ENCODE measurements at regions not wholly inside any gene's neighbourhood (a gene's known extent, or its start where the extent isn't known, plus 50 kb on each side); places are given as distances from the start of the nearest gene placed in this dataset.

DNA sequence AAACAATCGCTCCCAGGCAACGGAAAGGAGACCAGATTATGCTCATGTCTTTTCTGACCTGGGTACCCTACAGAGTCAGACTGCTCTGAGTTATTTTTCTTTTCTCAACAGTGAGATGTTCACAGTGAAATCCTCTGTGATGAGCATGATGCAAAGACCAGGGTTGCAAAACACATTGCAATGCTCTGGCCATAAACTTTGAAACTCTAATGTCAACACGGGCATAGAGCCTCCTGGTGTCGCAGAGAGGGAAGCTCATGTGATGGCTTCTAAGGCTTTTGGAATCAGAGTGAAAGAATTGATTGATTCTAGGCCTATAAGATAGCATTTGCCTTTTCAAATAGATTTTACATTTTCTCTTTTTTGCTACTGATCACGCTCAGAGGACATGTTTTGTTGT lies 193.4 kb downstream of the RASSF9 start:
- Mint-ChIP-seq H3K27me3 (no peaks in the 10 kb centered on the region), H3K4me3 (no peak overlapping the region), H3K9me3 (ENCODE audit: low read depth) (no peaks in the 10 kb centered on the region), H3K36me3 (no peaks in the 10 kb centered on the region), H3K4me1 (ENCODE audit: low read depth) (no peaks in the 10 kb centered on the region), H3K27ac (no peak overlapping the region)

DNA sequence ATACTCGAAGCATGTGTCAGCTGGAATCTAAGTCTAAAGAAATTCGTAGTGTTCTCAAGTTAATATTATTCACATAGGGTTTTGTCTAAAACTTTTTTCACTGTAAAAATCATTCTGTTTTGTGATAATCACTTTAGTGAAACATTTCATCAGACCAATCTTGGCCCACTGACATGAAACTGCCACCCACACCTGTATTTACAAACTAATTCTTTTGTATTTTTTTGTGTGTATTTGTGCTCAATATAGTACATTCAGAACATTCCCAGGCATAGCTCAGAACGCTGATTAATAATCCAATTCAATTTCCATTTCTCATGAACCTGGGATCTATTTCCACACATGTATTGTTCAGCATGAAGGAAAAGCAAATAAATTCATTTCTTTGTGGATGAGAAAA lies 191.7 kb downstream of the RASSF9 start:
- Mint-ChIP-seq H3K36me3 (no peaks in the 10 kb centered on the region), H3K27me3 (no peaks in the 10 kb centered on the region), H3K27ac (no peak overlapping the region), H3K4me3 (no peak overlapping the region), H3K9me3 (ENCODE audit: low read depth) (peaks cover 10% of the 10 kb centered on the region), H3K4me1 (ENCODE audit: low read depth) (no peaks in the 10 kb centered on the region)

DNA sequence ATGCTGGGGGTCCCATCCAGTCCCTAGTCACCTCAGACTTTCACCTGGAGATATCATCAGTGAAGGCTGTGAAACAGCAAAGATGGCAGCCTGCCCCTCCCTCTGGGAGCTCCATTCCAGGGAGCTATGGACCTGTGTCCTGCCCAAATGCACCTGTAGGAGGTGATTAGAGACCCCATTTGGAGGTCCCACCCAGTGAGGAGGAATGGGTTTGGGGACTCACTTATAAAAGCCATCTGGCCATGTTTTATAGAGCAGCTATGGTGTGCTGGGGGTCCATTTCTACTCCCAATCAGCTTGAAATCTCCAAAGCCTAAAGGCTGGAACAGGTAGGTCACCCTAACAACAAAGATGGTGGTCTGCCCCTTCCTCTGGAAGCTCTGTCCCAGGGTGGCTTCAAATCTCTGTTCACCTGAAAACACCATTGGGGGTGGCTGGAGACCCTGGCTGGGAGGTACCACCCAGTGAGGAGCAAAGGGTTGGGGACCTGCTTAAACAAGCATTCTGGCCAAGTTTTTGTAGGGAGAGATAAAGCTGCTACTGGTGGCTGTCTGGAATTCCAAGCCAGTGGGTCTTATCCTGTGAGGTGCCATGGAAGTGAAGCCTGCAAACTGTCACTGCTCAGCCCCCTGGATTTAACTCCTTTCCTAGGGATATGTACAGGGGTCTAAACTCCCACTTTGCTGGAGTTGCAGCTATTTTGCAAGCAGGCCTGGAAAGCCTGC lies 182.3 kb downstream of the RASSF9 start:
- Mint-ChIP-seq H3K36me3 (peaks cover 4% of the 10 kb centered on the region), H3K27me3 (no peaks in the 10 kb centered on the region), H3K4me3 (no peak overlapping the region), H3K27ac (no peak overlapping the region), H3K9me3 (ENCODE audit: low read depth) (peaks cover 36% of the 10 kb centered on the region), H3K4me1 (ENCODE audit: low read depth) (no peaks in the 10 kb centered on the region)

DNA sequence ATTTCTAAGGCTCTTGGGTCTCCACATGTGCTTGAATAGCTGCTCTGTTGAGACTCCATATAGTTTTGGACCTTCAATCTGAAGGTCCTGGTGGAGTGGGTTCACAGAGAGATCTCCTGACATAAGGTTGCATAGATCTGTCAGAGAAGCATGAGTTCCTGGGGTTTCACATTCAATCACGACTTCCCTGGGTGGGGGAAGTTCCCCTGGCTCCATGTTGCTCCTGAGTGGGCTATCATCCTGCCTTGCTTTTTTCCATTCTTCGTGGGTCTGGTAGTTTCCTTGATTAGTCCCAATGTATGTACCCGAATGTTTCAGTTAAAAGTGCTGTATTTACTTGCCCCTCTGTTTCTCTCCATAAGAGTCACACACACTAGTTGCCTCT lies 181.8 kb downstream of the RASSF9 start:
- Mint-ChIP-seq H3K9me3 (ENCODE audit: low read depth) (peaks cover 30% of the 10 kb centered on the region), H3K36me3 (peaks cover 4% of the 10 kb centered on the region), H3K4me1 (ENCODE audit: low read depth) (no peaks in the 10 kb centered on the region), H3K27ac (no peak overlapping the region), H3K27me3 (no peaks in the 10 kb centered on the region), H3K4me3 (no peak overlapping the region)

DNA sequence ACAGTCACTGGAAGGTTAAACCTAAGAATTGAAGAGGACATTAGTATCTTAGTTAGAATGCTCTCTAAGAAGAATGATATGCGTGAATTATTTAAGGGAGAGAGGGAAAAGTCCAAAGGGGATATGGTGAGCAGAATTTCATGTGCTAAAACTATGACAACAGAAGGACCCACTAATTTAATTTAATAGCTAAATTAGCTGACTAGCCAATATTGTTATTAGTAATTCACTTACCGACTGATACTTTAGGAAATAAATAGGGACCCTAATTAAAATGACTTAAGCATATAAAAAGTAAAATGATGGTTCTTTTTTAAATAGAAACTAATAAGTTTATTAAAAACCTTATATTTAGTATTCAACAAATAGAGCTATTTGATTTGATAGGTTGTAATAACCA lies 179.6 kb downstream of the RASSF9 start:
- H3K9me3 Mint-ChIP-seq (ENCODE audit: low read depth), result peaks cover 22% of the 10 kb centered on the region
- H3K4me1 Mint-ChIP-seq (ENCODE audit: low read depth), result no peaks in the 10 kb centered on the region

DNA sequence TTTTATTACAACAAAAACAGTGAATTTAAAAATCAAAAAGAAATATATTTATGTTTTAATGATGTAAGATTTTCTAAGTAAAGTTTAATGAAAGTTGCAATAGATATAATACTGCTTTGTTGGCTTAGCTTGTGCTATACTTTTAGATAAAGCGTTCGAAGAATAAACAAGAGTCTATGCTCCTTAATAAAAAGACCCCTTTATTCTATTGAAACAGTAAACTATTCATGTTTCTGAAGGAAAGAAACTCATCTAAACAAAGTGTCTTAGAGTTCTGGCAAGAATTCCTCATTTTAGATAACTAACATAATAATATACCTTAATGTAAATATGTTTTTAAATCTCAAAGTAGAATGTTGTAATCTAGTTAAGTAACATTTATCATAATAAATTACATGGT lies 179.0 kb downstream of the RASSF9 start:
- Mint-ChIP-seq H3K27ac (no peak overlapping the region), H3K9me3 (ENCODE audit: low read depth) (peaks cover 16% of the 10 kb centered on the region), H3K4me1 (ENCODE audit: low read depth) (no peaks in the 10 kb centered on the region), H3K4me3 (no peak overlapping the region), H3K36me3 (peaks cover 4% of the 10 kb centered on the region), H3K27me3 (no peaks in the 10 kb centered on the region)

More for the DNA sequence above, 179.6 kb downstream of the RASSF9 start:
- Mint-ChIP-seq H3K36me3 (peaks cover 4% of the 10 kb centered on the region), H3K27ac (no peak overlapping the region), H3K27me3 (no peaks in the 10 kb centered on the region), H3K4me3 (no peak overlapping the region)

DNA sequence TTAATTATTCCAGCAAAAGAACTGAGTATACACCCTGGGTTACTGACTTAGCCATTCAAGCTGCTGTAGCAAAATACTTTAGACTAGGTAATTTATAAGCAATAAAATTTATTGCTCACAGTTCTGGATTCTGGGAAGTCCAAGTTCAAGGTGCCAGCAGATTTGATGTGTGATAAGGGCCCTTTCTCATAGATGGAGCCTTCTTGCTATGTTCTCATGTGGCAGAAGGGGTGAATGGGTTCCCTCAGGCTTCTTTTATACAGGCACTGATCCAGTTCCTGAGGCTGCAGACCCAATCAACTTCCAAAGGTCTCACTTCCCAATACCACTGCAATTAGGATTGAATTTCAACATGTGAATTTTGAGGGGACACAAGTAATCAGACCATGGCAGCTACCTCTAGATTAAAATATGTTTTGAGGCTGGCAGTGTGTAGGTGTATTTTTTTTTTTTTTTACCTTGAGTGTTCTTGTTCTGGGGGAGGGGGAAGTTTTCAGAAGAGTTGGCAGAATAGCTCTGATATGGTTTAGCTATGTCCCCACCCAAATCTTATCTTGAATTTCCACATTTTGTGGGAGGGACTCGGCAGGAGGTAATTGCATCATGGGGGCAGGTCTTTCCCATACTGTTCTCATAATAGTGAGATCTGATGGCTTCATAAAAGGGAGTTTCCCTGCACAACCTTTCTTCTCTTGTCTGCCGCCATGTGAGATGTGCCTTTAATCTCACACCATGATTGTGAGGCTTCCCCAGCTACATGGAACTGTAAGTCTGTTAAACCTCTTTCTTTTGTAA lies 178.2 kb downstream of the RASSF9 start:
- Mint-ChIP-seq H3K4me1 (ENCODE audit: low read depth) (no peaks in the 10 kb centered on the region), H3K9me3 (ENCODE audit: low read depth) (peaks cover 15% of the 10 kb centered on the region), H3K36me3 (no peaks in the 10 kb centered on the region), H3K27me3 (no peaks in the 10 kb centered on the region), H3K27ac (no peak overlapping the region), H3K4me3 (no peak overlapping the region)

DNA sequence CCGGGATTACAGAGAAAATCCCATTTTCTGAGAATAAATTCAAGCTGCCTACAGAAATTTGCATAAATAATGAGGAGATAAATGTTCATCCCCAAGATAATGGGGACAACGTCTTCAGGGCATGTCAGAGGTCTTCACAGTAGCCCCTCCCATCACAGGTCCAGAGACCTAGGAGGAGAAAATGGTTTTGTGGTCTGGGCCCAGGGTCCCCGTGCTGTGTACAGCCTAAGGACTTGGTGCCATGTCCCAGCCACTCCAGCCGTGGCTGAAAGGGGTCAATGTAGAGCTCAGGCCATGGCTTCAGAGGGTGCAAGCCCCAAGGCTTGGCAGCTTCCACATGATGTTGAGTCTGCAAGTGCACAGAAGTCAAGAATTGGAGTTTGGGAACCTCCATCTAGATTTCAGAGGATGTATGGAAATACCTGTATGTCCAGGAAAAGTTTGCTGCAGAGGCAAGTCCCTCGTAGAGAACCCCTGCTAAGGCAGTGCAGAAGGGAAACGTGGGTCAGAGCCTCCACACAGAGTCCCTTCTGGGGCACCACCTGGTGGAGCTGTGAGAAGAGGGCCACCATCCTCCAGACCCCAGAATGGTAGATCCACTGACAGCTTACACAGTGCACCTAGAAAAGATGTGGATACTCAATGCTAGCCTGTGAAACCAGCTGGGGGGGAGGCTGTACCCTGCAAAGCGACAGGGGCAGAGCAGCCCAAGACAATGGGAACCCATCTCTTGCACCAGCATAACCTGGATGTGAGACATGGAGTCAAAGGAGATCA lies 176.3 kb downstream of the RASSF9 start:
- Mint-ChIP-seq H3K9me3 (ENCODE audit: low read depth) (peaks cover 15% of the 10 kb centered on the region), H3K27me3 (no peaks in the 10 kb centered on the region), H3K36me3 (no peaks in the 10 kb centered on the region), H3K4me3 (no peak overlapping the region), H3K4me1 (ENCODE audit: low read depth) (no peaks in the 10 kb centered on the region), H3K27ac (no peak overlapping the region)

DNA sequence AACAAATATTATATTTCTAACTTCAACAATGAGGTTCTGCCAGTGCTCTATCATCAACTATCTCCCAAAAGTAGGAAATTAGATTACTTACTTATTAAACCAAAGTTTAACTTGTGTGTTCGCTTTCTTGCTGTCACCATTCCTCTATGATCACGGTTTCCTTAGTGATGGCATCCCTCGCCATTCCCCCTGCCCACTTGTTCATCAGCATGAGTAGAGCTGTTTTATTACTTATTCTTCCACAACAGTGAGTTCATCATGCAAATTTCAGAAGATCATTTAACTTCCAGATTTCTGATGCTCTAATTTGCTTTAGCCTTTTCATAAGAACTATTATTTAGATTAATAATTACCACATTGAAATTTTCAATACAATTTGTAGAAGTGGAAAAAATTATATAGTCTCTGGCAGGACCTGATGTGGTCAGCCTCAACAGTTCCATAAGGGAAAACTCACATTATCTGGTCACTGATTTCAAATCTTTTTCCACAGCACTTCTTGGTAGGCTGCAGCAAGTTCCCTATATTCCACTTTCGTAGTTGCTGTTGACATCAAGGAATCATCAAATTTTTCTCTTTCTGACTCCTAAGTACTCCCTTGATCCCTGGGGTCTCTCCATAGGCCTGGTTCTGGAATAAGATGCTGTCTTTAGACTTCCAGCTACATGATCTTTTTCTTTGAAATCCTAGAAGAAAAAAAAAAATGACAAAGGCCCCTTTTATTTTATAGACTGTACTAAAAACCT lies 174.6 kb downstream of the RASSF9 start:
- Mint-ChIP-seq H3K27me3 (no peaks in the 10 kb centered on the region), H3K36me3 (no peaks in the 10 kb centered on the region), H3K4me1 (ENCODE audit: low read depth) (no peaks in the 10 kb centered on the region), H3K27ac (no peak overlapping the region), H3K9me3 (ENCODE audit: low read depth) (peaks cover 15% of the 10 kb centered on the region), H3K4me3 (no peak overlapping the region)

DNA sequence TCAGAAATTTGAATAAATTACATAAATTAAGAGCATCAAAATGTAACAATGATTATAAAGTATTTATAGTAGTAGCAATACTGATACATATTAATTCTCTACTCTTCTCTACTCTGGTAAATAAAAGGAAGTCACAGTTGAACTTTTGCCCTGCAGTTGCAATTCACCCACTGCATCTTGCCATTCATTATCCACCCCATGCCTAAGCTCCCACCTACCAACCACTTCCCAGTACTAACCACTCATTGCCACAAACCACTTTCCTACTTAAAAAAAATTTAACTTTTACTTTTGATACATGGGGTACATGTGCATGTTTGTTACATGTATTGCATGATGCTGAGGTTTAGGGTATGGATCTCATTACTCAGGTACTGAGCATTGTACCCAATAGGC lies 174.0 kb downstream of the RASSF9 start:
- Mint-ChIP-seq H3K27ac (no peak overlapping the region), H3K36me3 (no peaks in the 10 kb centered on the region), H3K4me3 (no peak overlapping the region)

DNA sequence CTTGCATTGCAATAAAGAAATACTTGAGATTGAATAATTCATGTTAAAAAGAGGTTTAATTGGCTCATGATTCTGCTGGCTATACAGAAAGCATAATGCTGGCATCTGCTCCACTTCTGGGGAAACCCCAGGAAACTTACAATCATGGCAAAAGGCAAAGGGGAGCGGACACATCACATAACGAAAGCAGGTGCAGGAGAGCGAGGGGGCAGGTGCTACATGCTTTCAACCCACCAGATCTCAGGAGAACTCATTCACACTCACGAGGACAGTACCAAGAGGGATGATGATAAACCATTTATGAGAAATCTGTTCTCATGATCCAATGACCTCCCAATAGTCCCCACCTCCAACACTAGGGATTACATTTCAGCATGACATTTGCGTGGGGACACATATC lies 172.6 kb downstream of the RASSF9 start:
- Mint-ChIP-seq H3K27ac (no peak overlapping the region), H3K4me3 (no peak overlapping the region), H3K36me3 (no peaks in the 10 kb centered on the region), H3K4me1 (ENCODE audit: low read depth) (no peaks in the 10 kb centered on the region), H3K9me3 (ENCODE audit: low read depth) (peaks cover 6% of the 10 kb centered on the region), H3K27me3 (no peaks in the 10 kb centered on the region)

More for the DNA sequence above, 174.0 kb downstream of the RASSF9 start:
- peaks cover 15% of the 10 kb centered on the region for H3K9me3 Mint-ChIP-seq (ENCODE audit: low read depth)
- H3K27me3 Mint-ChIP-seq, result no peaks in the 10 kb centered on the region
- H3K4me1 Mint-ChIP-seq (ENCODE audit: low read depth), result no peaks in the 10 kb centered on the region

DNA sequence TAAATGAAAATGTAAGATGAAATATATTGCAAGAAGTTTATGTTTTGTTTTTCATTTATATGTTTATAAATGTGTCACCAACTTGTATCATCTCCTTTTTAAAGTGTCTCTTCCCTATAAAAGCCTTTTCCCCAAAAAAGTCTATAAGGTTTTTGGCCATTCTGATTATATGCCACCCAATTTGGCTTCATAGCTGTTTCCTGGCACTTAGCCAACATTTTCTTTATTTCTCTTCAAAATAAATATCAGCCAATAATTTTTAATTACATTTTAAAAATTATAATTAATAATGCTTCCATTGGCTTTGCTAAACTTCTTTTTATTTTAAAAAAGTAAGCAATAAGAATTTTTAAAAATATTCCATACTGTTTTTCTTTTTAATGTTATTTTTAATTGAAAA lies 171.8 kb downstream of the RASSF9 start:
- Mint-ChIP-seq H3K9me3 (ENCODE audit: low read depth) (peaks cover 4% of the 10 kb centered on the region), H3K4me3 (no peak overlapping the region), H3K27ac (no peak overlapping the region), H3K27me3 (no peaks in the 10 kb centered on the region), H3K4me1 (ENCODE audit: low read depth) (no peaks in the 10 kb centered on the region), H3K36me3 (no peaks in the 10 kb centered on the region)

DNA sequence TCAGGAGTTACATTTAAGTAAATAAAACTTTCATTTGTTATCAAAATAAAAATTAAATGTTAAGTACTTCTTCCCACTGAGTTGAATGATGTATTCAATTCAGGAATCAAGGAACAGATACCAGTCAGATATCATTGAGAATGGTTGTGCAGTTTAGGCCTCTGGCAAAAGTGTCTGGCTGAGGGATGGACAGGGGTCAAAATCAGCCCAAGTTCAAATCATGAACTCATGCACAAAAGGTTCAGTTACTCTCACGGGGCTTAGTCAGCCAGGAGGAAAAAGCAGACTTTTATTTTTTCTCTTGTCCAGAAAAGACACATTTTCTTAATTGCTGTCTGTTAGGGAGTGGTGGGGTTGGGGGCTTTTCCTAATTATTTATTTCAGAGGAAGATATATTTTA lies 166.3 kb downstream of the RASSF9 start:
- Mint-ChIP-seq H3K36me3 (no peaks in the 10 kb centered on the region), H3K4me3 (no peak overlapping the region), H3K27ac (no peak overlapping the region), H3K27me3 (no peaks in the 10 kb centered on the region), H3K4me1 (ENCODE audit: low read depth) (no peaks in the 10 kb centered on the region), H3K9me3 (ENCODE audit: low read depth) (no peaks in the 10 kb centered on the region)

DNA sequence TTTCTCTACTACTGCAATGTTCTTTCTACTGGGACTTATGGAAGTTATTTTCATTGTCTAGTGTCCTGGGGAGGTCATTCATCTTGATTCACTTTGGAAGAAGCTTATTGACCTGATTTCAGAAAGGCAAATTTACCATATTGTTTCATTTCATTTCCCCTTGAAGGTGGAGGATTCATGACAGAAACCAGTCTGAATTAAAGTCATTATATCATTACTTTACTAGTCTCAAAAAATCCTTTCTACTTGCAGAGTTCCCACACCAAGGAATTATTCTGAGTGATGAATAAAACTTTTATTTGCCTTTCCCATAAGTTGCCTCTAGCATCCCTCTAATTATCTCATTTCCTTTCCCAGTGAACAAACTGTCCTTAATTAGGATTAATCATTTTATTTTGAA lies 163.8 kb downstream of the RASSF9 start:
- no peaks in the 10 kb centered on the region for H3K36me3 Mint-ChIP-seq
- no peak overlapping the region for H3K4me3 Mint-ChIP-seq
- no peaks in the 10 kb centered on the region for H3K9me3 Mint-ChIP-seq (ENCODE audit: low read depth)

More for the DNA sequence above, 163.8 kb downstream of the RASSF9 start:
- Mint-ChIP-seq H3K27ac (no peak overlapping the region), H3K4me1 (ENCODE audit: low read depth) (no peaks in the 10 kb centered on the region), H3K27me3 (no peaks in the 10 kb centered on the region)

All from activated naive CD8-positive, alpha-beta T cell (primary cell).